ENCODE measurements at regions not wholly inside any gene's neighbourhood (a gene's known extent, or its start where the extent isn't known, plus 50 kb on each side); places are given as distances from the start of the nearest gene placed in this dataset.

- Mint-ChIP-seq H3K4me1 (no peaks in the 10 kb centered on the region), H3K27ac (no peak overlapping the region), H3K4me3 (no peak overlapping the region), H3K27me3 (ENCODE audit: low read depth, poor library complexity) (peaks cover 22% of the 10 kb centered on the region), H3K9me3 (peaks cover 4% of the 10 kb centered on the region), H3K36me3 (ENCODE audit: low read depth) (no peaks in the 10 kb centered on the region)
- DNase-seq: no peak
- no peak for TF ChIP-seq CTCF (IDR thresholded peaks at IDR 0.05)
These were observed 451.3 kb downstream of the NTRK3 start for GRCh38 chr15:87805117-87805820.

GRCh38 chr15:87804451-87804850 is 452.1 kb downstream of the NTRK3 start:
- Mint-ChIP-seq H3K27ac (no peak overlapping the region), H3K27me3 (ENCODE audit: low read depth, poor library complexity) (peaks cover 22% of the 10 kb centered on the region), H3K4me1 (no peaks in the 10 kb centered on the region), H3K9me3 (peaks cover 4% of the 10 kb centered on the region), H3K36me3 (ENCODE audit: low read depth) (no peaks in the 10 kb centered on the region), H3K4me3 (no peak overlapping the region)
- no peak for DNase-seq
- TF ChIP-seq CTCF (IDR thresholded peaks at IDR 0.05): no peak

- no peak overlapping the region for H3K27ac Mint-ChIP-seq
These were observed 456.7 kb downstream of the NTRK3 start for GRCh38 chr15:87799838-87800237.

GRCh38 chr15:87799428-87799827 is 457.1 kb downstream of the NTRK3 start:
- Mint-ChIP-seq H3K27me3 (ENCODE audit: low read depth, poor library complexity) (peaks cover 20% of the 10 kb centered on the region), H3K4me1 (no peaks in the 10 kb centered on the region), H3K9me3 (no peaks in the 10 kb centered on the region), H3K4me3 (no peak overlapping the region), H3K27ac (no peak overlapping the region), H3K36me3 (ENCODE audit: low read depth) (no peaks in the 10 kb centered on the region)
- TF ChIP-seq CTCF (IDR thresholded peaks at IDR 0.05): no peak
- DNase-seq: no peak

More at GRCh38 chr15:87799838-87800237, 456.7 kb downstream of the NTRK3 start:
- Mint-ChIP-seq H3K27me3 (ENCODE audit: low read depth, poor library complexity) (peaks cover 24% of the 10 kb centered on the region), H3K4me3 (no peak overlapping the region), H3K4me1 (no peaks in the 10 kb centered on the region), H3K36me3 (ENCODE audit: low read depth) (no peaks in the 10 kb centered on the region), H3K9me3 (no peaks in the 10 kb centered on the region)
- no peak for DNase-seq
- TF ChIP-seq CTCF (IDR thresholded peaks at IDR 0.05): no peak

- Mint-ChIP-seq H3K4me3 (no peak overlapping the region), H3K27ac (no peak overlapping the region), H3K27me3 (ENCODE audit: low read depth, poor library complexity) (peaks cover 11% of the 10 kb centered on the region), H3K9me3 (no peaks in the 10 kb centered on the region), H3K4me1 (peaks cover 16% of the 10 kb centered on the region), H3K36me3 (ENCODE audit: low read depth) (no peaks in the 10 kb centered on the region)
- TF ChIP-seq CTCF (IDR thresholded peaks at IDR 0.05): no peak
- DNase-seq: no peak
These were observed 462.8 kb downstream of the NTRK3 start for GRCh38 chr15:87793725-87794124.

Measured in nephron progenitor cell (in vitro differentiated cells).